HL-60/S4 (cell line): ENCODE measurements at regions not wholly inside any gene's neighbourhood (a gene's known extent, or its start where the extent isn't known, plus 50 kb on each side); places are given as distances from the start of the nearest gene placed in this dataset.
"Not testable (repeated sequence)": the region's sequence is repeated elsewhere in the genome, so short reads cannot be mapped to it uniquely, and the experiment has no call there.

ENCODE experiments used
- in situ Hi-C: fragments of 300-500 bp; cut with MboI; formaldehyde crosslinking; loops from 2 replicates; pipeline ENCODE4 v1.14.3; 2022; ENCODE audit warnings: low sequenced_read_pairs

GRCh38 chr13:85610024-85610423, 189.2 kb downstream of the SLITRK6 start:
- in situ Hi-C loops, result no loop called here

GRCh38 chr13:85608255-85608829, 190.9 kb downstream of the SLITRK6 start:
- in situ Hi-C loops, result no loop called here

- in situ Hi-C loops, result no loop called here
These were observed 195.5 kb downstream of the SLITRK6 start for GRCh38 chr13:85603735-85604134.

- in situ Hi-C loops, result no loop called here
These were observed 197.7 kb downstream of the SLITRK6 start for GRCh38 chr13:85601526-85601925.

- in situ Hi-C loops, result no loop called here
These were observed 201.3 kb downstream of the SLITRK6 start for GRCh38 chr13:85597790-85598500.

- in situ Hi-C loops, result no loop called here
These were observed 207.0 kb downstream of the SLITRK6 start for GRCh38 chr13:85592211-85592610.

GRCh38 chr13:85590231-85590931, 208.8 kb downstream of the SLITRK6 start:
- in situ Hi-C loops, result no loop called here

GRCh38 chr13:85589021-85589420, 210.2 kb downstream of the SLITRK6 start:
- in situ Hi-C loops, result no loop called here

GRCh38 chr13:85588359-85588758, 210.9 kb downstream of the SLITRK6 start:
- in situ Hi-C loops, result no loop called here

- in situ Hi-C loops, result no loop called here
These were observed 212.4 kb downstream of the SLITRK6 start for GRCh38 chr13:85586856-85587255.

- in situ Hi-C loops, result no loop called here
These were observed 212.8 kb downstream of the SLITRK6 start for GRCh38 chr13:85586422-85586831.

GRCh38 chr13:85582890-85583289, 216.3 kb downstream of the SLITRK6 start:
- in situ Hi-C loops, result no loop called here

- in situ Hi-C loops, result no loop called here
These were observed 224.1 kb downstream of the SLITRK6 start for GRCh38 chr13:85575110-85575509.

GRCh38 chr13:85567909-85568308, 231.3 kb downstream of the SLITRK6 start:
- in situ Hi-C loops, result no loop called here

- in situ Hi-C loops, result no loop called here
These were observed 233.6 kb downstream of the SLITRK6 start for GRCh38 chr13:85565652-85566051.

GRCh38 chr13:85564598-85564997, 234.6 kb downstream of the SLITRK6 start:
- in situ Hi-C loops, result no loop called here

GRCh38 chr13:85562282-85562681, 236.9 kb downstream of the SLITRK6 start:
- in situ Hi-C loops, result no loop called here

GRCh38 chr13:85557691-85558467, 241.3 kb downstream of the SLITRK6 start:
- in situ Hi-C loops, result no loop called here

GRCh38 chr13:85551012-85551411, 248.2 kb downstream of the SLITRK6 start:
- in situ Hi-C loops, result no loop called here

- in situ Hi-C loops, result no loop called here
These were observed 249.4 kb downstream of the SLITRK6 start for GRCh38 chr13:85549819-85550218.

- in situ Hi-C loops, result not testable (repeated sequence)
These were observed 250.4 kb downstream of the SLITRK6 start for GRCh38 chr13:85548845-85549244.
